A549 (cell line): ENCODE measurements at regions not wholly inside any gene's neighbourhood (a gene's known extent, or its start where the extent isn't known, plus 50 kb on each side); places are given as distances from the start of the nearest gene placed in this dataset.

Source experiments
- ATAC-seq, 2 experiments: fragments of 200-7000 bp in 1 of 2; fragments of >200 bp in 1 of 2; cut with Nextera tagmentation in 1 of 2; cut with Tn5 transposase in 1 of 2; 3 replicates each; pipeline versions ENCODE4 v1.8.0 to v1.9.1; 2018 to 2020; ENCODE audit warnings: mild to moderate bottlenecking in 1 of 2, moderate library complexity in 1 of 2
- CTCF ChIA-PET: fragments of 300-600 bp; sonication (Branson Sonifier 250); formaldehyde crosslinking; extraction: SDS; loops from one replicate; lab custom pipeline; 2021; ENCODE audit warnings: antibody characterized with exemption, inconsistent platforms; lab: Yijun Ruan, JAX
- POLR2A ChIA-PET: fragments of 350-600 bp; formaldehyde crosslinking; extraction: SDS; loops from one replicate; lab custom pipeline; 2021; ENCODE audit warnings: antibody characterized with exemption, inconsistent platforms; lab: Yijun Ruan, JAX
- DNase-seq, 2 experiments: peaks; one replicate each; pipeline versions ENCODE4 v3.0.0 to v3.0.0-alpha.2; 2011 to 2016; ENCODE audit warnings: low read depth in 1 of 2, low spot score in 1 of 2
- FAIRE-seq: peaks from 2 replicates; lab custom pipeline; 2011; peaks lifted over from hg19 to GRCh38; lab: Jason Lieb, UNC
- H3K27ac ChIP-seq, 2 experiments: fragments of >200 bp; sonication (Bioruptor Twin); formaldehyde crosslinking; 3 replicates each; pipeline ENCODE4 v1.5.1; 2016 to 2017
- H3K4me1 ChIP-seq: fragments of >200 bp; sonication (Bioruptor Twin); formaldehyde crosslinking; 3 replicates; pipeline ENCODE4 v1.6.1; 2016
- H3K4me2 ChIP-seq: fragments of >200 bp; sonication (Bioruptor Twin); formaldehyde crosslinking; 3 replicates; pipeline ENCODE4 v1.6.1; 2016
- H3K4me3 ChIP-seq: fragments of >200 bp; sonication (Bioruptor Twin); formaldehyde crosslinking; 3 replicates; pipeline ENCODE4 v1.5.1; 2016
- H3K9me3 ChIP-seq: fragments of >200 bp; sonication (Bioruptor Twin); formaldehyde crosslinking; 3 replicates; pipeline ENCODE4 v1.6.1; 2016
- BHLHE40 ChIP-seq: IDR thresholded peaks from 2 replicates; pipeline ENCODE4 v1.6.1; 2012; ENCODE audit warnings: low read depth, low read length, inconsistent platforms
- CBX8 ChIP-seq: fragments of 200-600 bp; sonication (generic); IDR thresholded peaks from 2 replicates; pipeline ENCODE4 v1.6.1; 2016
- CEBPB ChIP-seq, 2 experiments: fragments of >200 bp in 1 of 2; sonication (Bioruptor Twin) in 1 of 2; formaldehyde crosslinking in 1 of 2; IDR thresholded peaks; 2 replicates each; pipeline ENCODE4 v1.6.1; 2012 to 2016
- CHD4 ChIP-seq: fragments of 200-600 bp; sonication (generic); IDR thresholded peaks from 2 replicates; pipeline ENCODE4 v1.6.1; 2016; ENCODE audit warnings: antibody characterized with exemption, mild to moderate bottlenecking, borderline replicate concordance
- EHF ChIP-seq: fragments of 250-450 bp; sonication (Bioruptor Pico); IDR thresholded peaks from 2 replicates; pipeline ENCODE4 v1.5.0; 2020; ENCODE audit warnings: mild to moderate bottlenecking
- FOSB ChIP-seq: fragments of 250-450 bp; sonication (Bioruptor Pico); IDR thresholded peaks from 2 replicates; pipeline ENCODE4 v1.5.0; 2020; ENCODE audit warnings: mild to moderate bottlenecking, moderate library complexity
- GATA3 ChIP-seq: IDR thresholded peaks from 2 replicates; pipeline ENCODE4 v1.6.1; 2012; ENCODE audit warnings: borderline replicate concordance
- HDAC2 ChIP-seq: fragments of 200-600 bp; sonication (generic); IDR thresholded peaks from 2 replicates; pipeline ENCODE4 v1.6.1; 2016
- HOXB13 ChIP-seq: fragments of 250-450 bp; sonication (Bioruptor Pico); IDR thresholded peaks from 2 replicates; pipeline ENCODE4 v1.5.0; 2020; ENCODE audit warnings: low read depth, mild to moderate bottlenecking, moderate library complexity
- JUN ChIP-seq, 2 experiments: fragments of >200 bp; sonication (Bioruptor Twin); formaldehyde crosslinking; IDR thresholded peaks; 2 replicates in 1 of 2; 3 replicates in 1 of 2; pipeline ENCODE4 v1.6.1; 2016 to 2017
- JUNB ChIP-seq: fragments of >200 bp; sonication (Bioruptor Twin); formaldehyde crosslinking; IDR thresholded peaks from 2 replicates; pipeline ENCODE4 v1.6.1; 2016
- KDM1A ChIP-seq: fragments of 200-600 bp; sonication (generic); IDR thresholded peaks from 2 replicates; pipeline ENCODE4 v1.6.1; 2016; ENCODE audit warnings: low read depth, mild to moderate bottlenecking
- KDM5A ChIP-seq: fragments of 200-600 bp; sonication (generic); IDR thresholded peaks from 2 replicates; pipeline ENCODE4 v1.6.1; 2016; ENCODE audit warnings: antibody characterized with exemption, mild to moderate bottlenecking
- MAZ ChIP-seq: fragments of 150-350 bp; IDR thresholded peaks from 2 replicates; pipeline ENCODE4 v1.6.1; 2014; ENCODE audit warnings: antibody characterized with exemption, low read depth, low read length, borderline replicate concordance
- MYC ChIP-seq: IDR thresholded peaks from 2 replicates; pipeline ENCODE4 v1.6.1; 2012; ENCODE audit warnings: mild to moderate bottlenecking, inconsistent platforms, low read length, improper control_type of control experiment, borderline replicate concordance
- NFE2L2 ChIP-seq: fragments of 150-350 bp; conservative IDR thresholded peaks from 2 replicates; pipeline ENCODE4 v1.6.1; 2014; ENCODE audit warnings: low read length
- NR3C1 ChIP-seq: fragments of >200 bp; sonication (Bioruptor Twin); formaldehyde crosslinking; IDR thresholded peaks from 3 replicates; pipeline ENCODE4 v1.6.1; 2017
- PHF8 ChIP-seq: fragments of 200-600 bp; sonication (generic); IDR thresholded peaks from 2 replicates; pipeline ENCODE4 v1.6.1; 2016; ENCODE audit warnings: low read depth, mild to moderate bottlenecking, antibody characterized with exemption, moderate library complexity, borderline replicate concordance
- RNF2 ChIP-seq: fragments of 200-600 bp; sonication (generic); IDR thresholded peaks from 2 replicates; pipeline ENCODE4 v1.6.1; 2016; ENCODE audit warnings: low read depth, mild to moderate bottlenecking, antibody characterized with exemption, moderate library complexity, borderline replicate concordance
- TFCP2L1 ChIP-seq: fragments of 250-450 bp; sonication (Bioruptor Pico); IDR thresholded peaks from 2 replicates; pipeline ENCODE4 v1.5.0; 2021; ENCODE audit warnings: mild to moderate bottlenecking
- TP53 ChIP-seq: fragments of 250-450 bp; sonication (Bioruptor Pico); IDR thresholded peaks from 2 replicates; pipeline ENCODE4 v1.5.0; 2021; ENCODE audit warnings: mild to moderate bottlenecking, moderate library complexity
- ZC3H11A ChIP-seq: fragments of 450-650 bp; IDR thresholded peaks from 2 replicates; pipeline ENCODE4 v1.6.1; 2014; ENCODE audit warnings: antibody characterized with exemption, mild to moderate bottlenecking
- ZNF302 ChIP-seq: fragments of 250-450 bp; sonication (Bioruptor Pico); IDR thresholded peaks from 2 replicates; pipeline ENCODE4 v1.9.0; 2021; ENCODE audit warnings: inconsistent platforms, mild to moderate bottlenecking, moderate library complexity
- WGBS: methylation state at CpG from one replicate; pipeline ENCODE4 v1.1.6; 2017; ENCODE audit errors: missing lambda C conversion rate; 5-methylcytosine and 5-hydroxymethylcytosine counted together
- TF ChIP-seq, protein P1 (sequence below): IDR thresholded peaks from 2 replicates; pipeline ENCODE4 v1.6.1; 2012
- TF ChIP-seq, protein P2 (sequence below): fragments of 250-450 bp; sonication (Bioruptor Pico); IDR thresholded peaks from 2 replicates; pipeline ENCODE4 v1.5.0; 2020; ENCODE audit warnings: low read depth, mild to moderate bottlenecking, moderate library complexity
- TF ChIP-seq, protein P3 (sequence below): fragments of >200 bp; sonication (Bioruptor Twin); formaldehyde crosslinking; IDR thresholded peaks from 3 replicates; pipeline ENCODE4 v1.5.1; 2016
- TF ChIP-seq, protein P4 (sequence below): fragments of 200-600 bp; sonication (generic); IDR thresholded peaks from 2 replicates; pipeline ENCODE4 v1.6.1; 2016; ENCODE audit warnings: antibody characterized with exemption, mild to moderate bottlenecking, moderate library complexity
- TF ChIP-seq, protein P5 (sequence below): fragments of >200 bp; sonication (Bioruptor Twin); formaldehyde crosslinking; IDR thresholded peaks from 3 replicates; pipeline ENCODE4 v1.6.1; 2016

DNA sequence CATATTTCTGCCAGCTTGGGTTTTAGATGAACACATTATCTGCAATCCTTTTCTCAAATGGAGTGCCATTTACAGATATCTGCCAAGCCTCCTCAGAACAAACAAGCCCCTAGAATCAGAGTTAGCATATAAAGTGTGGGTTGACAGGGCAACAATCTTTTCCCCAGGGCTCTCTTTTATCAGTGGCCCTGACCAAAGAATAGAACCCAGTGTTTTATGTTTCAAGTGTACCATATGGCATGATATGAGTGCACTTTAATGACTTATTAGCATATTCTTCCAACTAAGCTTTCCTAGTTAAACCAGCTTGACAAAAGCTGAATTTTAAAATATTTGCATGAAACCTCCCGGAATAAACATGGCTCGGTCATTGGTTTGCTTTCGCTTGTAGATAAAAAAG is 57.3 kb downstream of the EVX1 start:
- no peak for FAIRE-seq
- no peak overlapping the region for H3K4me2 ChIP-seq
- ATAC-seq = no peak
- TF ChIP-seq CHD4 (no peak), CBX8 (no peak), TP53 (CRISPR knock-in tag) (no peak)
- TF ChIP-seq, protein P1, sequence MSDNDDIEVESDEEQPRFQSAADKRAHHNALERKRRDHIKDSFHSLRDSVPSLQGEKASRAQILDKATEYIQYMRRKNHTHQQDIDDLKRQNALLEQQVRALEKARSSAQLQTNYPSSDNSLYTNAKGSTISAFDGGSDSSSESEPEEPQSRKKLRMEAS = no peak
- TF ChIP-seq, protein P2, sequence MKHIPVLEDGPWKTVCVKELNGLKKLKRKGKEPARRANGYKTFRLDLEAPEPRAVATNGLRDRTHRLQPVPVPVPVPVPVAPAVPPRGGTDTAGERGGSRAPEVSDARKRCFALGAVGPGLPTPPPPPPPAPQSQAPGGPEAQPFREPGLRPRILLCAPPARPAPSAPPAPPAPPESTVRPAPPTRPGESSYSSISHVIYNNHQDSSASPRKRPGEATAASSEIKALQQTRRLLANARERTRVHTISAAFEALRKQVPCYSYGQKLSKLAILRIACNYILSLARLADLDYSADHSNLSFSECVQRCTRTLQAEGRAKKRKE = no peak
- TF ChIP-seq, all 56 proteins: peak for 0
- WGBS = 85% methylated on average over 3 of the region's 3 CpGs
- DNase-seq = no peak
- H3K9me3 ChIP-seq = no peaks in the 10 kb centered on the region
- ChIA-PET POLR2A (no interaction called here), CTCF (interaction anchor here (0.9 kb wide), 1 partner anchor 35 kb away, joined by 3 read pairs; no protein-coding TSS in a partner anchor)
- no peak overlapping the region for H3K27ac ChIP-seq
- H3K4me1 ChIP-seq = no peaks in the 10 kb centered on the region
- no peak overlapping the region for H3K4me3 ChIP-seq

DNA sequence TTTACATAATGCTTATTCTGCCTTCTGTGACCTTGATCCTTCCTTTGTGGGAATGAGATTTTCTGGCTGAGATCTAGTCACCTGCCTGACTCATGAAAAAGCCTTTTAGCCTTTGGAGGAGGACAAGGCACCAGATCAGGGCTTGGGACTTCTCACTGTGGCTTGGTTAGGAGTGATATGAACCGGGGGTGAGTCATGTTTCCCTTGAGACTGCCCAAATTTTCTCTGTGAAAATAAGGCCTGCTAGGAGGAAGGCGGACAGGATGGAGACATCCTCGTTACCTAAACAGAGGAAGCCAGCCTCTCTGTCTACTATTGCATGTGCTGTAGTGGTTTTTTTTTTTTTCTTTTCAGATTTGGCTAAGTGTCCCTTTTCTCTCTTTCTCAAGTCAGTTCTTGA is 57.8 kb downstream of the EVX1 start:
- ChIA-PET CTCF (interaction anchor here (0.9 kb wide), 1 partner anchor 35 kb away, joined by 3 read pairs; no protein-coding TSS in a partner anchor), POLR2A (no interaction called here)
- WGBS = 63% methylated on average over 3 of the region's 3 CpGs
- no peak overlapping the region for H3K27ac ChIP-seq
- no peak overlapping the region for H3K4me3 ChIP-seq
- no peak overlapping the region for H3K4me2 ChIP-seq
- TF ChIP-seq HOXB13 (CRISPR knock-in tag) (no peak), BHLHE40 (no peak), FOSB (CRISPR knock-in tag) (no peak), ZC3H11A (no peak), HDAC2 (no peak), KDM1A (no peak), CBX8 (no peak), CEBPB (IDR thresholded peaks at IDR 0.05) (no peak), EHF (no peak), NR3C1 (no peak), JUN (IDR thresholded peaks at IDR 0.05) (no peak), NFE2L2 (no peak)
- TF ChIP-seq, protein P1 = no peak
- TF ChIP-seq, protein P3, sequence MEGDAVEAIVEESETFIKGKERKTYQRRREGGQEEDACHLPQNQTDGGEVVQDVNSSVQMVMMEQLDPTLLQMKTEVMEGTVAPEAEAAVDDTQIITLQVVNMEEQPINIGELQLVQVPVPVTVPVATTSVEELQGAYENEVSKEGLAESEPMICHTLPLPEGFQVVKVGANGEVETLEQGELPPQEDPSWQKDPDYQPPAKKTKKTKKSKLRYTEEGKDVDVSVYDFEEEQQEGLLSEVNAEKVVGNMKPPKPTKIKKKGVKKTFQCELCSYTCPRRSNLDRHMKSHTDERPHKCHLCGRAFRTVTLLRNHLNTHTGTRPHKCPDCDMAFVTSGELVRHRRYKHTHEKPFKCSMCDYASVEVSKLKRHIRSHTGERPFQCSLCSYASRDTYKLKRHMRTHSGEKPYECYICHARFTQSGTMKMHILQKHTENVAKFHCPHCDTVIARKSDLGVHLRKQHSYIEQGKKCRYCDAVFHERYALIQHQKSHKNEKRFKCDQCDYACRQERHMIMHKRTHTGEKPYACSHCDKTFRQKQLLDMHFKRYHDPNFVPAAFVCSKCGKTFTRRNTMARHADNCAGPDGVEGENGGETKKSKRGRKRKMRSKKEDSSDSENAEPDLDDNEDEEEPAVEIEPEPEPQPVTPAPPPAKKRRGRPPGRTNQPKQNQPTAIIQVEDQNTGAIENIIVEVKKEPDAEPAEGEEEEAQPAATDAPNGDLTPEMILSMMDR = no peak
- TF ChIP-seq, protein P4, sequence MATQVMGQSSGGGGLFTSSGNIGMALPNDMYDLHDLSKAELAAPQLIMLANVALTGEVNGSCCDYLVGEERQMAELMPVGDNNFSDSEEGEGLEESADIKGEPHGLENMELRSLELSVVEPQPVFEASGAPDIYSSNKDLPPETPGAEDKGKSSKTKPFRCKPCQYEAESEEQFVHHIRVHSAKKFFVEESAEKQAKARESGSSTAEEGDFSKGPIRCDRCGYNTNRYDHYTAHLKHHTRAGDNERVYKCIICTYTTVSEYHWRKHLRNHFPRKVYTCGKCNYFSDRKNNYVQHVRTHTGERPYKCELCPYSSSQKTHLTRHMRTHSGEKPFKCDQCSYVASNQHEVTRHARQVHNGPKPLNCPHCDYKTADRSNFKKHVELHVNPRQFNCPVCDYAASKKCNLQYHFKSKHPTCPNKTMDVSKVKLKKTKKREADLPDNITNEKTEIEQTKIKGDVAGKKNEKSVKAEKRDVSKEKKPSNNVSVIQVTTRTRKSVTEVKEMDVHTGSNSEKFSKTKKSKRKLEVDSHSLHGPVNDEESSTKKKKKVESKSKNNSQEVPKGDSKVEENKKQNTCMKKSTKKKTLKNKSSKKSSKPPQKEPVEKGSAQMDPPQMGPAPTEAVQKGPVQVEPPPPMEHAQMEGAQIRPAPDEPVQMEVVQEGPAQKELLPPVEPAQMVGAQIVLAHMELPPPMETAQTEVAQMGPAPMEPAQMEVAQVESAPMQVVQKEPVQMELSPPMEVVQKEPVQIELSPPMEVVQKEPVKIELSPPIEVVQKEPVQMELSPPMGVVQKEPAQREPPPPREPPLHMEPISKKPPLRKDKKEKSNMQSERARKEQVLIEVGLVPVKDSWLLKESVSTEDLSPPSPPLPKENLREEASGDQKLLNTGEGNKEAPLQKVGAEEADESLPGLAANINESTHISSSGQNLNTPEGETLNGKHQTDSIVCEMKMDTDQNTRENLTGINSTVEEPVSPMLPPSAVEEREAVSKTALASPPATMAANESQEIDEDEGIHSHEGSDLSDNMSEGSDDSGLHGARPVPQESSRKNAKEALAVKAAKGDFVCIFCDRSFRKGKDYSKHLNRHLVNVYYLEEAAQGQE = no peak
- FAIRE-seq (no peak), DNase-seq (no peak), ATAC-seq (no peak)
- H3K4me1 ChIP-seq = no peaks in the 10 kb centered on the region
- H3K9me3 ChIP-seq = no peaks in the 10 kb centered on the region

DNA sequence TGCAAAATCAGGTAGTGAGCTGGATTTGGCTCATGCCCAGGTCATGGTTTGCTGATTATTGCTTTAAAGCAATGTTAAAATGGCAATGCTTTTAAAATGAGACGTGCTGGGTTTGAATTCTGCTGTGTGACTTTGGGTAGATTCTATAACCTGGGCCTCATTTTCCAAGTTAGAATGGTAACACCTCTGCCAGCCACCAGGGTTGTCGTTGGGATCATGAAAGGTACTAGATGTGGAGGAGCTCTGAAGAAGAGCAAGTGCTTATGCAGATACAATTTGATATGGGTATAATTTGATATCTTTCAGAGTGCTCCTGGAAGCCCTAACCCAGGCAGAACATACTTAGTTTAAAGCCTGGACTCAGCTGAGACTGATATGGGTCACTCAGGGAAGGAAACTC is 60.0 kb downstream of the EVX1 start:
- Histone ChIP-seq H3K4me2 (no peak overlapping the region), H3K4me1 (no peaks in the 10 kb centered on the region)
- FAIRE-seq = no peak
- TF ChIP-seq MYC (no peak), RNF2 (no peak), CBX8 (no peak), GATA3 (no peak), ZNF302 (CRISPR knock-in tag) (no peak), JUNB (no peak), TFCP2L1 (no peak), KDM5A (no peak), MAZ (no peak), PHF8 (no peak)
- TF ChIP-seq, protein P5, sequence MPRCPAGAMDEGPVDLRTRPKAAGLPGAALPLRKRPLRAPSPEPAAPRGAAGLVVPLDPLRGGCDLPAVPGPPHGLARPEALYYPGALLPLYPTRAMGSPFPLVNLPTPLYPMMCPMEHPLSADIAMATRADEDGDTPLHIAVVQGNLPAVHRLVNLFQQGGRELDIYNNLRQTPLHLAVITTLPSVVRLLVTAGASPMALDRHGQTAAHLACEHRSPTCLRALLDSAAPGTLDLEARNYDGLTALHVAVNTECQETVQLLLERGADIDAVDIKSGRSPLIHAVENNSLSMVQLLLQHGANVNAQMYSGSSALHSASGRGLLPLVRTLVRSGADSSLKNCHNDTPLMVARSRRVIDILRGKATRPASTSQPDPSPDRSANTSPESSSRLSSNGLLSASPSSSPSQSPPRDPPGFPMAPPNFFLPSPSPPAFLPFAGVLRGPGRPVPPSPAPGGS = no peak
- TF ChIP-seq, all 56 proteins: peak for 0
- DNase-seq = no peak
- CTCF ChIA-PET = interaction anchor here (1.2 kb wide), 1 partner anchor 271 kb away, joined by 3 read pairs; no protein-coding TSS in a partner anchor
- POLR2A ChIA-PET = no interaction called here
- H3K4me3 ChIP-seq = no peak overlapping the region
- H3K9me3 ChIP-seq = no peaks in the 10 kb centered on the region
- ATAC-seq = peak in 1 of 2 experiments; percentile 33; a peak in 1 of 6 replicates
- H3K27ac ChIP-seq = no peak overlapping the region
- 59% methylated on average over 2 of the region's 2 CpGs for WGBS
